ENCODE measurements at regions not wholly inside any gene's neighbourhood (a gene's known extent, or its start where the extent isn't known, plus 50 kb on each side); places are given as distances from the start of the nearest gene placed in this dataset.
"Not testable (repeated sequence)": the region's sequence is repeated elsewhere in the genome, so short reads cannot be mapped to it uniquely, and the experiment has no call there.

GRCh38 chr13:65497265-65497664 is 1732.9 kb downstream of the PCDH9 start:
- peaks cover 10% of the 10 kb centered on the region for H3K4me1 Mint-ChIP-seq (ENCODE audit: low read depth)
- TF ChIP-seq CTCF (IDR thresholded peaks at IDR 0.05), result no peak
- no peaks in the 10 kb centered on the region; the same call in 1 of the 2 replicates for H3K27me3 Mint-ChIP-seq (ENCODE audit: insufficient read depth)
- peak; percentile 64 for DNase-seq
- H3K9me3 Mint-ChIP-seq, result no peaks in the 10 kb centered on the region
- peak overlapping the region; percentile 4; the same call in 1 of the 2 replicates for H3K4me3 Mint-ChIP-seq
- peak overlapping the region; percentile 74 for H3K27ac Mint-ChIP-seq
- no peaks in the 10 kb centered on the region for H3K36me3 Mint-ChIP-seq (ENCODE audit: low read depth)

- H3K36me3 Mint-ChIP-seq (ENCODE audit: low read depth); H3K27ac Mint-ChIP-seq; DNase-seq; H3K9me3 Mint-ChIP-seq; H3K27me3 Mint-ChIP-seq (ENCODE audit: insufficient read depth); H3K4me1 Mint-ChIP-seq (ENCODE audit: low read depth); H3K4me3 Mint-ChIP-seq: not testable (repeated sequence)
Observed at GRCh38 chr13:65490725-65491124, 1739.4 kb downstream of the PCDH9 start.

- no peak overlapping the region for H3K27ac Mint-ChIP-seq
- no peak overlapping the region for H3K4me3 Mint-ChIP-seq
- H3K9me3 Mint-ChIP-seq, result peaks cover 2% of the 10 kb centered on the region; the same call in 1 of the 2 replicates
Observed at GRCh38 chr13:65488606-65489005, 1741.5 kb downstream of the PCDH9 start.

GRCh38 chr13:65479692-65480091 is 1750.4 kb downstream of the PCDH9 start:
- H3K27me3 Mint-ChIP-seq (ENCODE audit: insufficient read depth), result no peaks in the 10 kb centered on the region
- no peaks in the 10 kb centered on the region for H3K36me3 Mint-ChIP-seq (ENCODE audit: low read depth)
- no peak for TF ChIP-seq CTCF (IDR thresholded peaks at IDR 0.05)
- DNase-seq, result no peak
- no peak overlapping the region for H3K4me3 Mint-ChIP-seq
- no peak overlapping the region for H3K27ac Mint-ChIP-seq
- H3K4me1 Mint-ChIP-seq (ENCODE audit: low read depth), result peaks cover 13% of the 10 kb centered on the region
- H3K9me3 Mint-ChIP-seq, result peaks cover 6% of the 10 kb centered on the region; the same call in 1 of the 2 replicates

More at GRCh38 chr13:65488606-65489005, 1741.5 kb downstream of the PCDH9 start:
- H3K36me3 Mint-ChIP-seq (ENCODE audit: low read depth), result no peaks in the 10 kb centered on the region
- no peak for TF ChIP-seq CTCF (IDR thresholded peaks at IDR 0.05)
- no peak for DNase-seq
- no peaks in the 10 kb centered on the region; the same call in 1 of the 2 replicates for H3K4me1 Mint-ChIP-seq (ENCODE audit: low read depth)
- no peaks in the 10 kb centered on the region for H3K27me3 Mint-ChIP-seq (ENCODE audit: insufficient read depth)

- no peak for TF ChIP-seq CTCF (IDR thresholded peaks at IDR 0.05)
- Mint-ChIP-seq H3K27me3 (ENCODE audit: insufficient read depth) (no peaks in the 10 kb centered on the region), H3K4me3 (no peak overlapping the region), H3K36me3 (ENCODE audit: low read depth) (no peaks in the 10 kb centered on the region), H3K4me1 (ENCODE audit: low read depth) (peaks cover 38% of the 10 kb centered on the region), H3K9me3 (0 out of 2 replicates have a peak, but pooled peaks cover 3% of the 10 kb centered on the region), H3K27ac (no peak overlapping the region)
- no peak for DNase-seq
Observed at GRCh38 chr13:65473196-65473595, 1756.9 kb downstream of the PCDH9 start.

GRCh38 chr13:65472336-65472735 is 1757.8 kb downstream of the PCDH9 start:
- peak; percentile 66 for DNase-seq
- peaks cover 38% of the 10 kb centered on the region for H3K4me1 Mint-ChIP-seq (ENCODE audit: low read depth)
- TF ChIP-seq CTCF (IDR thresholded peaks at IDR 0.05), result no peak
- no peaks in the 10 kb centered on the region for H3K27me3 Mint-ChIP-seq (ENCODE audit: insufficient read depth)
- no peaks in the 10 kb centered on the region for H3K36me3 Mint-ChIP-seq (ENCODE audit: low read depth)
- H3K9me3 Mint-ChIP-seq, result 0 out of 2 replicates have a peak, but pooled peaks cover 3% of the 10 kb centered on the region
- H3K4me3 Mint-ChIP-seq, result no peak overlapping the region
- peak overlapping the region; percentile 1; the same call in 1 of the 2 replicates for H3K27ac Mint-ChIP-seq
